ENCODE measurements at regions not wholly inside any gene's neighbourhood (a gene's known extent, or its start where the extent isn't known, plus 50 kb on each side); places are given as distances from the start of the nearest gene placed in this dataset.

GRCh38 chr2:237150186-237150585 is 64.5 kb downstream of the COPS8 start:
- no peak for DNase-seq

DNA sequence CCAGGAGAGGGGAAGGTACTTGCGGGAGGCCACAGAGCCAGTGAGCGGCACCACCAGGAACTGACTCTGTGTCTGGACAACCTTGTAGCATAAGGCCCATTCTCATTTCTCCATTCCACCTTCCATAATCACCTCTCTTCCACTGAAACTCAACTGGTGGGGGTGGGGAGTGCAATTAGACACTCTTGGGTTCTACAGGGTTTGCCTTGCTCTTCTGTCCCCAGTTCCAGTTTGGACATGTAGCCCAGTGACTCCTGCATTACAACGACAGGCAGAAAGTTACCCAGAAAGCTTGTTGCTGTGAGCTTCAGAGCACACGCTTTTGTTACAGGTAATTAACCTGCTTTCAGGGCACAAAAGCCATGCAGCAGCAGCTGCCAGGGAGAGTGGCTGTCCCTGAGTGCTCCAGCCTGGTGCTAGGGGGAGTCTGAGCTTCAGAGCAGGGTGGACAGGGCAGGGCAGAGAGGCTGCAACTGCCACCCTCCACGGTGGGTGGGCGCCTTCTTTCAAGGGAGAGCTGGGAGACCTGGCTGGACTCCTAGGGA is 65.2 kb downstream of the COPS8 start:
- DNase-seq, result no peak

DNA sequence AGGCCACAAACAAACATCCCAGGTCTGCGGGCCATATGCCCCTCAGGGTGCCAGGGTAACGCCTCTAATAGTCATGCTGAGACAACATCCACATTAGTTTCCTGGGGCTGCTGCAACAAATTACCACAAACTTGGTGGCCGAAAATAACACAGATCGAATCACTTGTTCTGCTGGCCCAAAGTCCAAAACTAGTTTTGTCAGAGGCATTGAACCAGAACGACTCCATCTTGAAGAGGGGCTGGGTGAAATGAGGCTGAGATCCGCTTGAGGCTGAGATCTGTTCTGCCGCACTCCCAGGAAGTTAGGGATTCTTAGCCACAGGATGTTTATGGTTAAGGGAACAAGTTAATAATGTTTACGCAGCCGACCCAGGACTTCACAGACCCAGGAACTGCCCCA is 66.7 kb downstream of the COPS8 start:
- DNase-seq, result no peak

DNA sequence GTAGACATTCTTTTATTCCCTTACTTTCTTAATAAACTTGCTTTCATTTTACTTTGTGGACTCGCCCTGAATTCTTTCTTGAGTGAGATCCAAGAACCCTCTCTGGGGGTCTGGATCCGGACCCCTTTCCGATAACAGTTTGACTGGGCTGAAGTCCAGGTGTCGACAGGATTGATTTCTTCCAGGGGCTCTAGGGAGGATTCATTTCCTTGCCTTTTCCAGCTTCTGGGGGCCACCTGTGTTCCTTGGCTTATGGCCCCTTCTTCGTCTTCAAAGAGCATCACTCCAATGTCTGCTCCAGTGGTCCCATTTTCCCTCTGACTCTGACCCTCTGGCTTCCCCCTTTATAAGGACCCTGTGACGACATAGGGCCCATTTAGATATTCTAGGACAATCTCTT is 67.5 kb downstream of the COPS8 start:
- no peak for DNase-seq

DNA sequence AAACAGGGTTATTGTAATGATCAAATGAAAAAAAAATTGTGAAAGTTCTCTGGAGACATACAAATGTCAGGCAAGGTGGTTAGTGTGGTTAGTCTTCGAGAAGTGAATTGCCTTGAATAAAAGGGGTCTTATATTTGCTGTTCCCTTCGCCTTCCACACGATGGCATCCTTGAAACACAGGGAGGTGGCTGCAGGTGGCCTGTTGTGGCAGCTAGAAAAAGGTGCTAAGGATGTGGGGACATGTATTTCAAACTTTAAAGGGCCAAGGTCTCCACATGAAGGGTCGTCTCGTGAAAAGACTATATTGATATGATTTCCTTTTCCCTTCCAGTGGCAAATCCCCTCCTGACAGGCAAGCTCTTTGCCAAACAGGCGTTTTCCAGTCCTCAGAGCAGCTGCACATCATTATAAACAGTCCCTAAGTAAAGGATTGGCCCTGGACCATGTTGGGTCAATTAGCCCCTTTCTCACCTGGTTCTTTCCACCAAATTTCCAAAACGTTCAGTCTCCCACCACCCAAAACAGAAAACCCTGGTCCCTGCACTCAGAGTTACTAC is 68.5 kb downstream of the COPS8 start:
- peak; percentile 79 for DNase-seq

GRCh38 chr2:237154884-237155851 is 69.5 kb downstream of the COPS8 start:
- no peak for DNase-seq

DNA sequence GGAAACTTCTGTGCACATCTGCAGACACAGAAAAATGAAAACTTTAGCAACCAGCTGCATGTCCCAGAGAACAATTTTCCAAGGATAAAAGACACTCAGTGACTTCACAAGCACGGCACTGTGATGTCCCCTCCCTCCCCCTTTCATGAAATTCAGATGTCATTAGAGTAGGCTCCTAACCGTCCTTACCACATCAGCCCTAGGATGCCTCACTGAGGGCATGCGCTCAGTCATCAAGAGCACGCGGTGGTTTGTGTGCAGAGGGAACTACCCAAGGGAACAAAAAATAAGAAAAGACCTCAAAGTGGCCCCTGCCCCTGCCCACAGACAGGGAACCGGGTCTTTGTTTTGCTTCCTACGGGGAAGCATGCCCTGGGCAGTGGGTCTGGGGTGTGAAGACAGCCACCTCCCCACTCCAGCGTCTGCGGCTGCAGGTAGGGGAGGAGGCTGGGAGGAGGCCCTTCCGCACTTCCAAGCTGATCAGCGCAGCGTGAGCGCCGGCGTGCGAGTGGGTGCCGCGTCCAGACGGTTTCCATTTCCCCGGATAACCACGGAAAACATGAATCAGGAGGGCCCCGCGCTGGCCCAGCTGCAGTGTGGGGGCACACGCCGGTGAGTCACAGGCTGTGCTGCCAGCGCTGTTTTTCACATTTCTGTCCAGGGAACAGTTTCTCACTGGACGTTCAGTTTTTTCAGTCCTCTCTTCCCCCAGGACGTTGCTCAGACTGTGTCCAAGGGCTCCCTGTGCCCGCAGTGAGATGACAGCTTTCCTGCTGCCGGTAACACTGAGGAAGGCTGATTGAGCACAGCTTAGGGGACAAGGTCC is 70.6 kb downstream of the COPS8 start:
- DNase-seq, result peak; percentile 59

DNA sequence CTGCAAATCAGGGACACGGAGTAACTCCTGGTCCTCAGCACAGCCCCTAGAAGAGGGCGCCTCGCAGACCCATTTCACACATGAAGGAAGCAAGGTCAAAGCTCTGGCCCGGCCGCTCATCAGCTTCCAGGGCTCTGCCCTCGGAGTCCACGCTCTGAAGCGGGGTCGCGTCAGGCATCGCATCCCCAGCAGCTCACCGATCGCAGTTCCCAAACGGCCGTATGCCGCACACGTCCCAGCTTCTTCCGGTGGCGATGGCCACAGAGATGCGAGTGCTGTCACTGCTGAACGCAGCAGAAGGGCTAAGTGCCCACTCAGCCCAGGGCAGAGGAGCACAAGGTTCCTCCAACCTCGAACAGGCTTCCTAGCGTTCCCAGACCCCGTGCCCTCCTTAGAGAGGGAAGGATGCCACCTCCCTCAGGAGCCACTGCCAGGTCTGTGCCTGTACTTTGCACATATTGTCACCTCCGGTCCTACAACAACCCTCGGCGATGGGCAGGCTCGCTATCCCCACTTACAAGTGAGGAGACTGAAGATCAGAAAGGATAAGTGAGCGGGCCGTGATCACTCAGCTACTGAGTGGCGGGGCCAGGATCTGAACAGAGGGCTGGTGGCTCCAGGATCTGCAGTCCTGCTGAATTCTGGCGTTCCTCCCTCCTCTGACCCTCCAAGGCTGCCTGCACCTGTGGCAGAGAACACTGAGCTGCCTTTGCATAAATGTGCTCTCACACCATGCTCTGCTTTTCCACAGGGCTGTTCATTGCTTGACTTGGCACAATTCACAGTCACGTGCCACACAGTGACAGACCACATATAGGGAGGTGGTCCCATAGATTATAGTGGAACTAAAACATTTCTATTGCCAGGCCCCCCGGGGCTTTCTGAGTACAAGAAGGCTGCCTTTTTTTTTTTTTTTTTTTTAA is 71.4 kb downstream of the COPS8 start:
- DNase-seq, result peak; percentile 65

GRCh38 chr2:237157780-237158102 is 72.1 kb downstream of the COPS8 start:
- DNase-seq, result no peak

- DNase-seq, result no peak
These were observed 72.5 kb downstream of the COPS8 start for GRCh38 chr2:237158194-237158593.

GRCh38 chr2:237159006-237159911 is 73.6 kb downstream of the COPS8 start:
- no peak for DNase-seq

DNA sequence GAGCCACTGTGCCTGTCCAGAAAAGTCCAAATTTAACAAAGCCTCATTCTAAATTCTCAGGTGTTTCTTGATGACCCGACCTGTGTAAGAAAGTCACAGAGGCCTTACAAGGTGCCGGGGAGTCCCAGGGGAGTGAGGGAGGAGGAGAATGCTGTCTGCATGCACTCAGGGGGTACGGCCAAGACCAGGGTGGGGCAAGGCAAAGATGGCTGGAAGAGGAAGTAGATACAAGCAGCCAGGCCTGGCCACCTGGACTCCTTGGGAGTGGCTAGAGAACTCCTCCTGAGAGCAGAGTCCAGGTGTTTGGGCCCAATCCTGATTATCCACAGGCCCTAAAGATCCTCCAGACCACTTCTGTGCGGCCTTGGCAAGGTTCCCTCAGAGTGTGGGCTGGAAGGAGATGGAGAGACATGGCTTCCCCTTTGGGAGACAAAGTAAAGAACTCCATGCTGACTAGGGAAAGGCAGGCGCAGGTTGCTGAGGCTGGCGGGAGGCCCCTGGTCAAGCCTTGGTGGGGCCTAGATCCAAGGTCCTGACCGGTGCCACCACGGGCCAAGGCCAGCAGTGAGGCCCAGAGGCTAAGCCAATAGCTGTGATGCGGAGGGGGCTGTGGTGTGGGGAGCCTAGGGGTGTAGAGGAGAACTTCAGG is 74.7 kb downstream of the COPS8 start:
- no peak for DNase-seq

DNA sequence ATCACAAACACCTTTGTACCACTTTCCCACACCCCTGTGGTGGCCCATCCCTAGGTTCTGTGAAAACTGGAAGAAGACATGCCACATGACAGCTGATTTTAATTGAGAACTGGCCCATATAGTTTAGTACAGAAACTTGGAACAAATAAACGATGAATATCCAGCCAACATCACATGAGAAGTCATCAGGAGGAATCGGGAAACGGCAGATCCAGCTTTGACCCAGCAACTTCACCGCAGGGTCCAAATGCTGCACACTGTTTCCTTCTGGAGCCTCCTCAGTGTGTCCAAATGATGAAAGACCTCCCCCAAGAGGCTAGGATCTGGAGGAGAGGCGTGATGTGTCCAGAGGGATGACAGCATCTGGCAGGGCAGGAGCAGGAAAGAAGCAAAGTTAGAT is 75.5 kb downstream of the COPS8 start:
- DNase-seq, result no peak

DNA sequence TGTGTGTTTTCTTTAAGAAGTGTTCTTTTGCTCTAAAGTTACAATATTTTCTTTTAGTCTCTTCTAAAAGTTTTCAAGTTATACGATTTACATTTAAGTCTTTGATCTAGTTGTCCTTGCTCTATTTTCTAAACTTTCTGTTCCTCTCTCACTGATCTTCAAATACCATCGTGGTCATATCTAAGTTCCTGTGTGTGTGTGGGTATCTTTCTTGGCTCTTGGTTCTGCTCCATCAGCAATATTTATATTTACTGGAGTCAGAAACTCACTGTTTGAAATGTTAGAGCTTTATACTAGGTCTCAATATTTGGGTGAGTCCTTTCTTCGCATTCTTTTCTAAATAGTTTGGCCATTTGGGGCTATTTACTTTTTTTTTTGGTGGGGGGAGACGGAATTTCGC is 77.3 kb downstream of the COPS8 start:
- no peak for DNase-seq

DNA sequence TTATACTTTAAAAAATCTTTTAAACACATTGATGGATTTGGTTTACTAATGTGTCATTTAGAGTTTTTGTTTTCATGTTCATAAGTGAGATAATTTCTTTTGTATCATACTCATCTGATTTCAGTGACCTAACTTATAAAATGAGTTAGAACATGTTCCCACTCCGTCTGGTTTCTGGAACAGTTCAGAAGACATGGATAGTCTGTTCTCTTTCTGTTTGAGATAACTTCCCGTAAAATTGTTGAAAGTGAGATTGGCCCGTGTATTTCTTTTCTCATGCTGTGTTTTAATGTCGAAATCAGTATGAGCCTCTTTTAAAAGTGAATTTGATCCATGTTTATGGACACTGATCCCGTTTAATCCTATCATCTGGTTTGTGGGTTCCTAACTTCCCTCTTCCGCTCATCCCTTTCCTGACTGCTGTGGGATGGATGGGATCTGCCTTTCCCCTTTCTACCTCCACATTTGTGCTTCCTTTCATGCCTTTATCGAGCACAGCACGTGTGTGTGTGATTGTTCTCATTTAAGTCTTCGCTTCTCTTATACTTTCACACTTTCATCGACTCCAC is 78.9 kb downstream of the COPS8 start:
- no peak for DNase-seq

DNA sequence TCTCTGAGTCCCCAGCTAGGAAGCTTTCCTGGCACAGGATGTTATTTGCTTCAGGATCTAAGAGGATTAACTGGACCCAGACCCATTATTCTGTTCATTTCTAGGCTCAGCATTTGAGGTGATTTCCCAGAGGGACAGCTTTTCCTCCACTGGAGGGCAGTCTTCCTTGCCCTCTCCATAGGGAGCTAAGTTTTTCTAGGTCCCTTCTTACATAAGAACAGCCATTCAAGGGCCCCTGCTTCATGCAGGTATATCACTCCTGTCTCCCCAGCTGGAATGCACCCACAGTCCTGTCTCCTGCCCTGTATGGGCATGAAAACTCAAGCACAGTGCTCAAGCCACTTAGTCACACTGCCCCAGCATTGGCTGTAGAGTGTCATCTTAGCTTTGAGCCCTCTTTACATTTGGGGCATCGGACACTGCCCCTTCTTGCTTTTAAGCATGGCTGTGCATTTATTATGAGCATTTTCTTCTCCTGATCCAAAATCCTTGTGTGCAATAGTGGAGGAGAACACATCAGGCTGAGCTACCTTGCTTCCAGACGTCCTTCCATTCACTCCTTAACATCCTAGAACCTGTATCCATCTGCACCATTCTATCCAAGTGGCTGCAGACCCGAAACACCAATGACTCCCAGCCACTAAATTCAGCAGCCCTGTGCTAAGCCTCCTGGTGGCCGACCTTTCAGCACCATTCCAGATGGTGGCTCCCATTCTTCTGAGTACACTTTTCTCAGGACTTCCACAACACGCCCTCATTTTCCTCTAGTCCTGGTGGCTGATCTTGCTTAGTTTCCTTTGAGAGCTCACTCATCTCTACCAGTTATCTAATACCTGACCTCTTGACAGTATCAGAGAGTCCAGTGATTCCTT is 80.0 kb downstream of the COPS8 start:
- DNase-seq, result no peak

DNA sequence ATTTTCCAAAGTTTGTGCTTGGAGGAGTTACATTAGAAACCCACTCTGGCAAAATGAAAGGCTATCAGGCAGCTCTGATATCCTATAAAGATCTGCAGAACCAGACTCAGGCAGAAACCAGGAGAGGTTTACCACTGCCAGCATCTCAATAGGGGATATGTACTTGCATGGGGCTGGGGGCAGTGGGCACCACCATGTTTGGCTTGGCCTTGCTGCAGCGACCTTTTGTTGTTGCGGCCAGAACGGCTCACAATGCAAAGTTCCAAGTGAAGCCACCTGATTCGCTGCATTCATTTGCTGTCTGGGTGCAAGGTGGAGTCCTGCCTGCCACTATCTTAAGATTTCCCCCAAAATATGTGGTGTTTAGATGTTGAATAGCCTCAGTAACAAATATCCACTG is 81.3 kb downstream of the COPS8 start:
- DNase-seq, result no peak

DNA sequence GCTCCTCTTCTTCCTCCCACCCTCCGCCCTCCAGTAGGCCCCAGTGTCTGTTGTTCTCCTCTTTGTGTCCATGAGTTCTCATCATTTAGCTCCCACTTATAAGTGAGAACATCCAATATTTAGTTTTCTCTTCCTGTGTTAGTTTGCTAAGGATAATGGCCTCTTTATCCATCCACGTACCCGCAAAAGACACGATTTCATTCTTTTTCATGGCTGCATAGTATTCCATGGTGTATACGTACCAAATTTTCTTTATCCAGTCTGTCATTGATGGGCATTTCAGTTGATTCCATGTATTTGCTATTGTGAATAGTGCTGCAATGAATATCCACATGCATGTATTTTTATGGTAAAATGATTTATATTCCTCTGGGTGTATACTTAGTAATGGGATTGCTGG is 82.2 kb downstream of the COPS8 start:
- DNase-seq, result no peak

DNA sequence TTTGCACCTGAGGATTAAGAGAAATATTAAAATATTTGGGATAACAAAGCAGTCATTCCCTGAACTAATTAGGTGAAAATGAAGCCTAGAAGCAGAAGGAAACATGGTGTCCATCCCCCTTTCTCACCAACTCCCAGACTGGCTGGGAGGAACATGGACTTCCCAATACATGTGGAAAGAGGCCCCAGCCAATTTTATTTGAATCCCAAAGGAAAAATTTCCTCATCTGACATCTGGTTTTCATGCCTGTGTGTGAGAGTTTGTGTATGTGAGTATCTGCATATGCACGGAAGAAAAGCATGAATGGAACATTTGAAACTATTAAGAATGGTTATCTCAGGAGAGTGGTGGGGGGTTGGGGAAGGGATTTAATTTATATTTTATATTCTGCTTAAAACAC is 84.3 kb downstream of the COPS8 start:
- peak; percentile 39 for DNase-seq
